H9 (cell line): ENCODE measurements at regions not wholly inside any gene's neighbourhood (a gene's known extent, or its start where the extent isn't known, plus 50 kb on each side); places are given as distances from the start of the nearest gene placed in this dataset.

Source experiments
- DNase-seq: peaks from one replicate; pipeline ENCODE4 v3.0.0-alpha.2; 2017
- H2AFZ ChIP-seq: one replicate; pipeline ENCODE4 v1.6.1; 2013; ENCODE audit warnings: mild to moderate bottlenecking, low read length, control low read depth, moderate library complexity
- H2AK5ac ChIP-seq: 2 replicates; pipeline ENCODE4 v1.6.1; 2013; ENCODE audit warnings: low read length, control low read depth, mixed read lengths; ENCODE audit not compliant: insufficient read length
- H2BK120ac ChIP-seq: one replicate; pipeline ENCODE4 v1.6.1; 2013; ENCODE audit warnings: low read depth, mild to moderate bottlenecking, low read length, control low read depth, inconsistent platforms; ENCODE audit not compliant: poor library complexity, severe bottlenecking
- H2BK12ac ChIP-seq: 2 replicates; pipeline ENCODE4 v1.6.1; 2013; ENCODE audit warnings: low read length, control low read depth, mixed read lengths, low read depth; ENCODE audit not compliant: insufficient read length
- H2BK15ac ChIP-seq: 2 replicates; pipeline ENCODE4 v1.6.1; 2013; ENCODE audit warnings: low read depth, low read length, control low read depth
- H2BK20ac ChIP-seq: one replicate; pipeline ENCODE4 v1.6.1; 2013; ENCODE audit warnings: low read depth, mild to moderate bottlenecking, low read length, control low read depth, inconsistent platforms; ENCODE audit not compliant: poor library complexity, severe bottlenecking
- H2BK5ac ChIP-seq: 2 replicates; pipeline ENCODE4 v1.6.1; 2013; ENCODE audit warnings: low read length, control low read depth, mixed read lengths; ENCODE audit not compliant: insufficient read length
- H3K14ac ChIP-seq: 2 replicates; pipeline ENCODE4 v1.6.1; 2013; ENCODE audit warnings: low read length, control low read depth; ENCODE audit not compliant: insufficient read depth
- H3K18ac ChIP-seq: 2 replicates; pipeline ENCODE4 v1.6.1; 2013; ENCODE audit warnings: low read depth, mild to moderate bottlenecking, mixed read lengths, low read length, control low read depth; ENCODE audit not compliant: insufficient read length
- H3K23ac ChIP-seq: 2 replicates; pipeline ENCODE4 v1.6.1; 2013; ENCODE audit warnings: low read length, control low read depth, mixed read lengths, low read depth; ENCODE audit not compliant: insufficient read length
- H3K23me2 ChIP-seq: 2 replicates; pipeline ENCODE4 v1.6.1; 2013; ENCODE audit warnings: low read depth, mild to moderate bottlenecking, mixed read lengths, low read length, control low read depth; ENCODE audit not compliant: insufficient read length, poor library complexity, severe bottlenecking
- H3K27ac ChIP-seq: 2 replicates; pipeline ENCODE4 v1.5.1; 2013; ENCODE audit warnings: low read length, control low read depth, mixed read lengths, low read depth; ENCODE audit not compliant: insufficient read length
- H3K27me3 ChIP-seq: 2 replicates; pipeline ENCODE4 v1.6.1; 2013; ENCODE audit warnings: low read length, control low read depth, inconsistent platforms; ENCODE audit not compliant: insufficient read depth
- H3K4ac ChIP-seq: 2 replicates; pipeline ENCODE4 v1.6.1; 2013; ENCODE audit warnings: low read depth, mild to moderate bottlenecking, control low read depth, inconsistent platforms, low read length, moderate library complexity
- H3K4me1 ChIP-seq: 2 replicates; pipeline ENCODE4 v1.6.1; 2013; ENCODE audit warnings: low read length, control low read depth, inconsistent platforms; ENCODE audit not compliant: insufficient read depth
- H3K4me2 ChIP-seq: 2 replicates; pipeline ENCODE4 v1.6.1; 2013; ENCODE audit warnings: low read length, control low read depth, mixed read lengths; ENCODE audit not compliant: insufficient read length, insufficient read depth
- H3K56ac ChIP-seq: 2 replicates; pipeline ENCODE4 v1.6.1; 2013; ENCODE audit warnings: low read depth, mild to moderate bottlenecking, mixed read lengths, low read length, control low read depth; ENCODE audit not compliant: insufficient read length
- H3K79me1 ChIP-seq: 2 replicates; pipeline ENCODE4 v1.6.1; 2013; ENCODE audit warnings: low read depth, mild to moderate bottlenecking, moderate library complexity, low read length, control low read depth, inconsistent platforms; ENCODE audit not compliant: insufficient read depth, poor library complexity, severe bottlenecking
- H3K79me2 ChIP-seq: 2 replicates; pipeline ENCODE4 v1.6.1; 2013; ENCODE audit warnings: low read length, control low read depth, inconsistent platforms; ENCODE audit not compliant: insufficient read depth
- H3K9ac ChIP-seq: 2 replicates; pipeline ENCODE4 v1.6.1; 2013; ENCODE audit warnings: low read length, control low read depth, mixed read lengths; ENCODE audit not compliant: insufficient read length; ENCODE audit errors: extremely low read depth
- H3K9me3 ChIP-seq: one replicate; pipeline ENCODE4 v1.6.1; 2013; ENCODE audit warnings: low read depth, low read length, inconsistent platforms; ENCODE audit not compliant: control insufficient read depth
- H3T11ph ChIP-seq: one replicate; pipeline ENCODE4 v1.6.1; 2013; ENCODE audit warnings: mild to moderate bottlenecking, low read length, control low read depth, inconsistent platforms
- H4K20me1 ChIP-seq: one replicate; pipeline ENCODE4 v1.6.1; 2013; ENCODE audit not compliant: control insufficient read depth, insufficient read length, insufficient read depth
- H4K5ac ChIP-seq: 2 replicates; pipeline ENCODE4 v1.6.1; 2013; ENCODE audit warnings: low read depth, mild to moderate bottlenecking, mixed read lengths, low read length, control low read depth; ENCODE audit not compliant: insufficient read length
- H4K8ac ChIP-seq: replicated peaks from 2 replicates; pipeline ENCODE4 v1.6.1; 2013; ENCODE audit warnings: low read length, control low read depth, mixed read lengths, low read depth; ENCODE audit not compliant: insufficient read length
- H4K91ac ChIP-seq: 2 replicates; pipeline ENCODE4 v1.6.1; 2013; ENCODE audit warnings: low read depth, mild to moderate bottlenecking, moderate library complexity, mixed read lengths, low read length, control low read depth; ENCODE audit not compliant: insufficient read length
- H3K27ac Mint-ChIP-seq, 3 experiments: 2 replicates in 2 of 3; 3 replicates in 1 of 3; pipeline ENCODE4 v1.8.0; 2020 to 2021; ENCODE audit warnings: mixed read lengths in 3 of 3, mild to moderate bottlenecking in 1 of 3, moderate library complexity in 1 of 3
- H3K27me3 Mint-ChIP-seq: 2 replicates; pipeline ENCODE4 v1.8.0; 2021; ENCODE audit warnings: low read depth, mild to moderate bottlenecking, moderate library complexity, mixed read lengths
- H3K36me3 Mint-ChIP-seq, 3 experiments: 2 replicates in 2 of 3; 3 replicates in 1 of 3; pipeline ENCODE4 v1.8.0; 2020 to 2021; ENCODE audit warnings: low read depth in 3 of 3, mixed read lengths in 3 of 3; ENCODE audit not compliant: insufficient read depth in 1 of 3
- H3K4me1 Mint-ChIP-seq, 2 experiments: 2 replicates each; pipeline ENCODE4 v1.8.0; 2020; ENCODE audit warnings: mixed read lengths in 2 of 2
- H3K4me3 Mint-ChIP-seq, 2 experiments: 2 replicates in 1 of 2; 3 replicates in 1 of 2; pipeline ENCODE4 v1.8.0; 2020 to 2021; ENCODE audit warnings: mild to moderate bottlenecking in 2 of 2, mixed read lengths in 2 of 2, moderate library complexity in 1 of 2
- H3K9me3 Mint-ChIP-seq, 2 experiments: 2 replicates in 1 of 2; 3 replicates in 1 of 2; pipeline ENCODE4 v1.8.0; 2020; ENCODE audit warnings: mild to moderate bottlenecking in 2 of 2, mixed read lengths in 2 of 2, moderate library complexity in 1 of 2
- WGBS: extraction: QIAGEN DNeasy Blood & Tissue Kit; methylation state at CpG from one replicate; pipeline ENCODE4 v1.1.7; 2013; ENCODE audit warnings: missing lambda C conversion rate, low lambda C conversion rate, mixed read lengths; ENCODE audit not compliant: insufficient read length; ENCODE audit errors: extremely low coverage; 5-methylcytosine and 5-hydroxymethylcytosine counted together
- TF ChIP-seq, protein P1 (sequence below): fragments of 200-600 bp; sonication (generic); conservative IDR thresholded peaks from 3 replicates; pipeline ENCODE4 v1.8.0; 2021; ENCODE audit warnings: antibody characterized with exemption, mild to moderate bottlenecking

DNA sequence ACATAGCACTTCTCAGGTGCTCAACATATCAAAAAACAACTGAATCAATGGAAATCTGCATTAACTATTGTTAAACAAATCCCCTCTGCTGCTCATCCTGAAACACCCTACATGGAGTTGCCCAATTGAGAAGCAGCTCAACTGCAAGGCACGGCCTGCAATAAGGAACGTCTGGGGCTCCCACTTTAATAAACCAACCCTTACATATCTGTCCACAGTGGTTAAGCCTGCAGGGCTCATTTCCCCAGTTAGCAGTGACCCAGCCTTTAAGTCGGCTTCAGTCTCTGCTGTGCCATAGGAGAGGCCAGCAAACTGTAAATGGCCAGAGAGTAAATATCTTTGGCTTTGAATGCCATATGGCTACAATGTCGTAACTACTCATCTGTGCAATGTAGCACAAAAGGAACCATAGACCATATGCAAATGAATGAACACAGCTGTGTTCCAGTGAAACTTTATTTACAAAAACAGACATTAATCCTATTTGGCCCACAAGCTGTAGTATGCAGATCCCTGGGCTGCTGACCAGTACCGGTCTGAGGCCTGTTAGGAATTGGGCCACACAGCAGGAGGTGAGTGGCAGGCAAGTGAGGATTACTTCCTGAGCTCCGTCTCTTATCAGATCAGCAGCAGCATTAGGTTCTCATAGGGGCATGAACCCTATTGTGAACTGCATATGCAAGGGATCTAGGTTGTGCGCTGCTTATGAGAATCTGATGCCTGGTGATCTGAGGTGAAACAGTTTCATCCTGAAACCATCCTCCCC, 522.7 kb upstream of the CDH4 start:
- H4K5ac ChIP-seq, result no peak overlapping the region
- TF ChIP-seq, protein P1, sequence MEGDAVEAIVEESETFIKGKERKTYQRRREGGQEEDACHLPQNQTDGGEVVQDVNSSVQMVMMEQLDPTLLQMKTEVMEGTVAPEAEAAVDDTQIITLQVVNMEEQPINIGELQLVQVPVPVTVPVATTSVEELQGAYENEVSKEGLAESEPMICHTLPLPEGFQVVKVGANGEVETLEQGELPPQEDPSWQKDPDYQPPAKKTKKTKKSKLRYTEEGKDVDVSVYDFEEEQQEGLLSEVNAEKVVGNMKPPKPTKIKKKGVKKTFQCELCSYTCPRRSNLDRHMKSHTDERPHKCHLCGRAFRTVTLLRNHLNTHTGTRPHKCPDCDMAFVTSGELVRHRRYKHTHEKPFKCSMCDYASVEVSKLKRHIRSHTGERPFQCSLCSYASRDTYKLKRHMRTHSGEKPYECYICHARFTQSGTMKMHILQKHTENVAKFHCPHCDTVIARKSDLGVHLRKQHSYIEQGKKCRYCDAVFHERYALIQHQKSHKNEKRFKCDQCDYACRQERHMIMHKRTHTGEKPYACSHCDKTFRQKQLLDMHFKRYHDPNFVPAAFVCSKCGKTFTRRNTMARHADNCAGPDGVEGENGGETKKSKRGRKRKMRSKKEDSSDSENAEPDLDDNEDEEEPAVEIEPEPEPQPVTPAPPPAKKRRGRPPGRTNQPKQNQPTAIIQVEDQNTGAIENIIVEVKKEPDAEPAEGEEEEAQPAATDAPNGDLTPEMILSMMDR, result no peak
- no peak overlapping the region for H4K8ac ChIP-seq
- peak; percentile 51 for DNase-seq
- peak overlapping the region; percentile 43 for H3T11ph ChIP-seq
- H2BK5ac ChIP-seq, result no peak overlapping the region
- no peak overlapping the region for H2BK12ac ChIP-seq
- H2BK120ac ChIP-seq, result no peak overlapping the region
- Mint-ChIP-seq H3K9me3 (peaks cover 10% of the 10 kb centered on the region in 2 experiments), H3K36me3 (peaks cover 0 to 22% (median 0%) of the 10 kb centered on the region in 3 experiments; a peak in 3 of 7 replicates), H3K4me3 (peak overlapping the region in 1 of 2 experiments; percentile 25; a peak in 2 of 5 replicates), H3K27me3 (no peaks in the 10 kb centered on the region; the same call in 1 of the 2 replicates), H3K27ac (peak overlapping the region; percentile 71 to 89 (median 80)), H3K4me1 (peaks cover 40 to 44% of the 10 kb centered on the region in 2 experiments)
- H3K23me2 ChIP-seq, result no peaks in the 10 kb centered on the region
- no peak overlapping the region for H3K56ac ChIP-seq
- peaks cover 28% of the 10 kb centered on the region; the same call in 1 of the 2 replicates for H3K4me1 ChIP-seq
- H2BK20ac ChIP-seq, result peak overlapping the region; percentile 91
- no peak overlapping the region for H3K9ac ChIP-seq
- no peaks in the 10 kb centered on the region for H3K27me3 ChIP-seq
- no peak overlapping the region for H3K18ac ChIP-seq
- H3K4me2 ChIP-seq, result peak overlapping the region; percentile 37
- H3K14ac ChIP-seq, result no peak overlapping the region
- H4K91ac ChIP-seq, result no peak overlapping the region
- peak overlapping the region; percentile 85 for H3K27ac ChIP-seq
- no peak overlapping the region for H2AK5ac ChIP-seq
- no peak overlapping the region for H3K23ac ChIP-seq
- H3K79me2 ChIP-seq, result no peaks in the 10 kb centered on the region
- no peak overlapping the region for H2AFZ ChIP-seq
- no CpG with 5 or more reads among the region's 7 CpGs for WGBS
- no peaks in the 10 kb centered on the region for H4K20me1 ChIP-seq
- H3K4ac ChIP-seq, result no peak overlapping the region
- H3K9me3 ChIP-seq, result no peaks in the 10 kb centered on the region
- no peaks in the 10 kb centered on the region for H3K79me1 ChIP-seq
- no peak overlapping the region for H2BK15ac ChIP-seq
